HG03439 (cell line): ENCODE measurements at regions not wholly inside any gene's neighbourhood (a gene's known extent, or its start where the extent isn't known, plus 50 kb on each side); places are given as distances from the start of the nearest gene placed in this dataset.

Source experiments
- ATAC-seq: cut with Tn5 transposase; IDR thresholded peaks from one replicate; pipeline ENCODE4 v1.9.1; 2021; ENCODE audit warnings: mild to moderate bottlenecking, moderate library complexity; ENCODE audit not compliant: unreplicated experiment

DNA sequence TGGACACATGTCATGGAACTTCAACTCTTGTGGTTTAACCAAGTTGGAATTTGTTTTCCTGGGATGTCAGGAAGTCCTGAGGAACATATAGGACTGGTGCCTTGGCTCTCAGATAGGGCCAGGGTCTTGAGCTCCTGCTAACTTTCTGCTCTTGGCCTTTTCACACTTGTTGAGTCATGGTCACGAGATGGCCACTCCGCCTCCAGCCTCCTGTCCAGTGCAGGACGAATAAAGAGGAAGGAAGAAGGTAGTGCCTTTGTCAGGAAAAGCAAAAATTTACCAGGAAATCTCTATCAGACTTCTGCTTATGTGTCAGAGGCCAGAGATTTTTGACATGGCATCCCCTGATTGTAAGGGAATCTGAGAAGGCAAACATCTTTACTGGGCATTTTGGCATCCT is 89.1 kb upstream of the ARHGAP20 start:
- no peak for ATAC-seq

DNA sequence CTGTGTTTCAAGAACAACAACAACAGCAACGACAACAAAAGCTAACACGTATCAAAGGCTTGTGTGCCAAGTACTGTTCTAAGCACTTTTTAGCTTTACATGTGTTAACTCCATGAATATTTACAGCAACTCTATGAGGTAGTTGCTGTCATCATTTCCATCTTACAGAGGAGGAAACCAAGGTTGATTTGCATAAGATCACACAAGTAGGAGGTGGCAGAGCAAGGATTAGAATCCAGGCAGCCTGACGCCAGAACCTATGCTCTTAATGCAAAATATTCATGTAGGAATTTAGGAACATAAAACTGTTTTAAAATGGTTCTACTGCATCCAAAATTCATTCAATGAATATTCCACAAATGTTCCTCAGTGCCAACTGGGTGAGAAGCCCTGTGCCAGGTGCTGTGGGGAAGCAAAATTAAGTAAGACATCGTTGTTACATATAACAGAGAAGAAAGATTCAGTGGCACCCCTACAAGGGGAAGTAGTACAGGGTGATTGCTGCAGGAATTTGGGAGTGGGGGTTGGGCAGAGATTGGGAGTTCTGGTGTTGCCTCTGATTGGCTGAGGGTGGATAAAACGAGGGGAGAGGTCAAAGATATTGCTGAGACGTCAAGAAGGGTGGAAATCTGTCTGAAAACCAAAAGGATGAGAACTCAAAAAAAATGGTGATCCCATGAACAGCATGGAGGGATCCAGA is 86.1 kb upstream of the ARHGAP20 start:
- no peak for ATAC-seq

DNA sequence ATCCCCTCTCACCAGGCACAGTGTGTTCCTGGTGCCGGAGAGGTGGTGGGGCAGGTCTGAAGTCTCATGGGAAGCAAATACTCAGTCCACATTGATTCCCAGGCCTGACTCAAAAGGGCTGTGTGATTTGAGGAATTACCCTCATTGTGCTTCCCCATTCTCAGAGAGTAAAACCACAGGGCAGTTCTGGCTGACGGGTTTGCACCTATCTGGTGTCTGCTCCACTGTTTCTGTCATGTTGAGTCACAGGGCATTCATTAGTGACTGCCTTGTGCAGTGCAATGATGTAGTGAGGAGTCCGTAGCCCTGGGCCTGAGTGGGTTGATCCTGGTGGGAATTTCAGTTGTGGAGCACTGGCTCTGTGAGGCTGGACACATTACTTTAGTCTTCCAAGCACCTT is 85.2 kb upstream of the ARHGAP20 start:
- ATAC-seq = peak; percentile 65

DNA sequence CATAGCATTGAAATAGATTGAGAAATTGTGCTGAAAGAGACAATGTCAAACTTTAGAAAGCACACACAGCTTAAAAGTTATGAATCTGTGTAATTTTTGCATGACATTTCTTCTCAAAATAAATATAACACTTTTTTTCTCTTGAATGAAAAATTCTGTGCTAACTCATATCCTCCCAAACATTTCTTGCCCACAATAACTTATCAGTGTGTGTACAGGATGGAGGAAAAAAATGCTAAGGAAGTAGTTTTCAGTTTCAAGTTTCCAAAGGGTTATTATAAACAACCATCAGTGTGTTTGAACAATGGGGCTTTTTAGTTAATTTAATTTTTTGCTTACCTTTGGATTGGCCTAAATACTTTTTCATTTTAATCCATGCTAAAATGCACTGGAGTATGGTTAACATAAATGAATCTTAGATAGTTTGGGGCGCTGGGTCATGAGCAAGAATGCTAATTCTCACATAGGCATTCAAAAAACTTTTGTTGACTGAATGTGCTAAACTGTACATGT is 82.9 kb upstream of the ARHGAP20 start:
- no peak for ATAC-seq

DNA sequence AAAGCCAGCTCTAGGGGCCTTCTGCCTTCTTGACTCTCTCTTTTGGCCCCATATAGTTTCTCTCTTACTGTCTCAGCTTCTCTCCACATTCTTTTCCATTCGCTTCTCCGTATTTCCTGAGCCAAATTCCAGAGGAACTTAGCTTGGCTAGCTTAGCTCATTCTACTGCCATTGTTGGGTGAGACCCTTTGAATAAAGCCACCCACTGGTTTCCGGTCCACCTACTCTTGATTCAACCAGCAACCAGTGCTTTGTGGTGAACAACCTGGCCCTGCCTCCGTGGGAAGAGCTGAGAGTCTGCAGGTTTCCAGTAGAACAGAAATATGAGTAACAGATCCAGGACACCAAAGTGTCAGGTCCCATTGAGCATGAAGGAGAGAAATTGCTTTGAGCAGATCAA is 81.3 kb upstream of the ARHGAP20 start:
- ATAC-seq = no peak

DNA sequence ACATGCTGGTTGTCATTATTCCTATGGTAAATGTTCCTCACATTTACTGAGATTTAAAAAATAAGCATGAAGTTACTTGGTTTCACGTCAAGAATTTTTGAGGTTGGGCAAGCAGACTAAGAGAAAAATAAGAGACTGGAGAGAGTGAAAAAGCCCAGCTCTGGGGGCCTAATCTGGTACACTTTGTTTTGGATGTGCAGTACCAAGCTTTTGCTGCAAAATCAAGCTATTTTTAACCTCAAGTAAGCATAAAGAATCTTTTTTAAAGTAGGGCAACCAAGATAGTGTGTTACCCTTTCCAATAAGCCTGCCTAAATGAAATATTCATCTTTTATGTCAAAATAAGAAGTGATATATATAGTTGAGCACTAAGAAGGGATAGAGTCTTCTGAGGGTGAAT is 79.4 kb upstream of the ARHGAP20 start:
- no peak for ATAC-seq

DNA sequence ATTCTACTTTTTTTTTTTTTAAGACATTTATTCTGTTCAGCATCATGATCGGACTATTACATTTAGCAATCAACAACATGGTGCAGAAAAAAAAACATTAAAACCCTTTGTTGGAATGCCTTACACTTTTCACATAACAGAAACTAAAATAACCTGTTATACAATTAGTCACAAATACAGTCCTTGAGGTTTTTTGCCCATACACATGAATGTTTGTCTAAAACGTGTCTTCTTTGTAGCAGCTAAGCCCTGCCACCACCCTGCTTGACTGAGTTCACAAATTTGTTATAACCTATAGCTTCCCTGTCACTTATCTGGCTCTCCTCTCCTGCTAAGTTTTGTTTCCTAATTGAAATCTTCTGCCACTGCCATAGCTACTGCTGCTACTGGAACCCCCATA is 75.4 kb upstream of the ARHGAP20 start:
- no peak for ATAC-seq

DNA sequence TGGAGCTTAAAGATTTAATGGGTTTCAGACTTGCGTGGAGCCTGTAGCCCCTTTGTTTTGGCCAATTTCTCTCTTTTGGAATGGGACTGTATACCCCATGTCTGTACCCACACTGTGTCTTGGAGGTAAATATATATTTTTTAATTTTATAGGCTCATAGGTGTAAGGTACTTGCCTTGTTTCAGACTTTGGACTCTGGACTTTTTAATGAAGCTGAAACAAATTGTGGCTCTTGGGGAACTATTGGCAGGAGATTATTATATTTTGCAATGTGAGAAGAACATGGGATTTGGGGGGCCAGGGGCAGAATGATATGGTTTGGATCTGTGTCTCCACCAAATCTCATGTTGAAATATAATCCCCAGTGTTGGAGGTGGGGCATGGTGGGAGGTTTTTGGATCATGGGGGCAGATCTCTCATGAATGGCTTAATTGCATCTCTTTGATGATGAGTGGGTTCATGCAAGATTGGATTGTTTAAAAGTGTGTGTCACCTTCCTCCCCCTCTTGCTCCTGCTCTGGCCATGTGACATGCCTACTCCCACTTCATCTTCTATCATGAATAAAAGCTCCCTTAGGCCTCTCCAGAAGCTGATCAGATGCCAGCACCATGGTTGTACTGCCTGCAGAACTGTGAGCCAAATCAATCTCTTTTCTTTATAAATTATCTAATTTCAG is 74.1 kb upstream of the ARHGAP20 start:
- no peak for ATAC-seq

DNA sequence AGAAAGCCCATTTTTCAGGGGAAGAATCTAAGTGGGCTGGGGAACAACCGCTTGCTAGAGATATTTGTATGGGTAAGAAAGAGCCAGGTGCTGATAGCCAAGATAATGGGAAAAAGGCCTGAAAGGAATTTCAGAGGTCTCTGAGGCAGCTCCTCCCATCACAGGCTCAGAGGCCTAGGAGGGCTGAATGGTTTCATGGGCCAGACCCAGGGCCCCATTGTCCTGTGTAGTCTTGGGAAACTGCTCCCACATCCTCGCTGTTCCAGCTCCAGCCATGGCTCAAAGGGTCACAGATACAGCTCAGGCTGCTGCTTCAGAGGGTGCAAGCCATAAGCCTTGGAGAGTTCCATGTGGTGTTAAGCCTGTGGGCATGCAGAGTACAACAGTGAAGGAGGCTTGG is 73.2 kb upstream of the ARHGAP20 start:
- ATAC-seq = no peak

DNA sequence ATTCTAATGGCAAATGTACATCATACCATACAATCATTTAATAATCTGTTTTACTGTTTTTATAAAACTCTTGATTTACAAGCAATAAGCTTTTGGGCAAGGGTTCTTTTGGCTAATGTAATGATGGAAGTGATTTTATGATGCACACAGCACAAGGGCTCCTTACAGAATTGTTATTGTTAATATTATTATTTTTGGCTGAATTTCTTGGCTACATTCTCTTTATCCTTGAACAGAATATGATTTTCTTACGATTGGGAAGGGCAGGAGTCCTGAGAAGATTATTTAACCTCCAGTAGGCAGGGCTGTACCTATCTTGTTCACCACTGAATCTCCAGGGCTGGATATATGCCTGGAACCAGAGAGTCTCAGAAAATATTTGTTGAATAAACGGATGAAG is 70.4 kb upstream of the ARHGAP20 start:
- ATAC-seq = no peak

DNA sequence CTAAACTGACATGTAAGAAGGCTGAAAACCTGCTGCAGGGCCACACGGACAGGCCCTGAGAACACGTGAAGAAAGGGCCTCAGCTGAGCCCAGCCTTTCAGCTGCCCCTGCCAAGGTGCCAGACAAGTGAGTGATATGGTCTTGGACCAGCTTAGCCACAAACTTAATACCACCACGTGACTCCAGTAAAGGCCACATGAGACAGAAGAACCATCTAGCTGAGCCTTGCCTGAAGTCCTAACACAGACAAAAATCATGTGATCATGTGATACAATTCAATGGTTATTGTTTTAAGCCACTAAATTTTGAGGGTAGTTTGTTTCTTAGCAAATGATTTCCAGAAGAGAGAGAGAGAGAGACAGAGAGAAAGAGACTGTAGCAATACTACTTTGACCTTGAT is 66.9 kb upstream of the ARHGAP20 start:
- no peak for ATAC-seq

DNA sequence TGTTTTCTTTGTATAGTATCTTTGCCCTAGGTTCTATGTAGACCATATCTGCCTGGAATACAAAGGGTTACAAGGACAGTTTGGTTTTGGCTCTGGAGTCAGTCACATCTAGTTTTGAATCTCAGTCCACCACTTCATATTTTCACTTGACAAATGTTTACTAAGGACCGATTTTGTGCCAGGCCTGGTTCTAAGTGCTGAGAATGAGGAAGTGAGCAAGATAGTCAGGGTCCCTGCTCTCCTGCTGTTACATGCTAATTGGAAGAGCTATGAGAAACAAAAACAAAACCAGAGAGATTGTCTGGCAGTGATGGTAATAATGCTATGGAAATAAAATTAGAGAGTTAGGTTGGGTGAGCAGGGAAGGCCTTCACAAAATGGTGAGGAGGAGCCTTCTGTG is 66.1 kb upstream of the ARHGAP20 start:
- ATAC-seq = no peak

DNA sequence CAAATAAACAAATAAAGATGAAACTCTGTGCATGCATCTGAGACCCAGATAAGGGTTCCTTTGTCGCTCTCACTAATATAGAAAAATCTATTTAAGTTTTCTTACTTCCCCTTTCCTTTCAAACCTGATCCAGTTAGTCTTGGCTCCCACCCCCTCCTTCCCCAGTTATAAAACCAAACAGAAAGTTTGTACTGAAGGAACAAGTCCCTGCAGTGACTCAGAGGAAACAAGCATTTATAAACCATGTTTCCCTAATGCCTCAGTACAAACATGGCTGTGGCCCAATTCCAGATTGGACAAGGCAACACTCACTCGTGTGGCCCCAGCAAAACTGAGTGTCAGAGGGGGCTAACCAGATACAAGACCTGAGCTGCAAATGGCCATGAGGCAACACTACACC is 65.5 kb upstream of the ARHGAP20 start:
- ATAC-seq = no peak

DNA sequence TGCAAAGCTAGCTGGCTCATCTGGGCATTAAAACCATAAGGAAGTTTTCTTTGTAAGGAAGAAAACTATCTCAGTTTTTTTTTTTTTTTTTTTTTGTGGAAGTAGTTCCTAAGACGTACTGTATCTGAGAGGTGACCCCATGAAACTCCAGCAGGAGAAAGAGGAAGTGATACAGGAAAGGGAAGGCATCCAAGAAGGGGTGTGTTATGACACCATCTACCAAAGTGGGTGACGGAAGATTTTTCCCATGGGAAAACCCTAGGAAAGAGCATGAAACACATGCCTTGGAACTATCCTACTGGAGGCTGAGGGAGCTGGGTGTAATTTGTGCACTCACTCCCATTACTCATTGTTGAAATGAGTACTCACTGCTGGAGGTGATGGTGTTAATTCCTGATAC is 63.8 kb upstream of the ARHGAP20 start:
- ATAC-seq = no peak

DNA sequence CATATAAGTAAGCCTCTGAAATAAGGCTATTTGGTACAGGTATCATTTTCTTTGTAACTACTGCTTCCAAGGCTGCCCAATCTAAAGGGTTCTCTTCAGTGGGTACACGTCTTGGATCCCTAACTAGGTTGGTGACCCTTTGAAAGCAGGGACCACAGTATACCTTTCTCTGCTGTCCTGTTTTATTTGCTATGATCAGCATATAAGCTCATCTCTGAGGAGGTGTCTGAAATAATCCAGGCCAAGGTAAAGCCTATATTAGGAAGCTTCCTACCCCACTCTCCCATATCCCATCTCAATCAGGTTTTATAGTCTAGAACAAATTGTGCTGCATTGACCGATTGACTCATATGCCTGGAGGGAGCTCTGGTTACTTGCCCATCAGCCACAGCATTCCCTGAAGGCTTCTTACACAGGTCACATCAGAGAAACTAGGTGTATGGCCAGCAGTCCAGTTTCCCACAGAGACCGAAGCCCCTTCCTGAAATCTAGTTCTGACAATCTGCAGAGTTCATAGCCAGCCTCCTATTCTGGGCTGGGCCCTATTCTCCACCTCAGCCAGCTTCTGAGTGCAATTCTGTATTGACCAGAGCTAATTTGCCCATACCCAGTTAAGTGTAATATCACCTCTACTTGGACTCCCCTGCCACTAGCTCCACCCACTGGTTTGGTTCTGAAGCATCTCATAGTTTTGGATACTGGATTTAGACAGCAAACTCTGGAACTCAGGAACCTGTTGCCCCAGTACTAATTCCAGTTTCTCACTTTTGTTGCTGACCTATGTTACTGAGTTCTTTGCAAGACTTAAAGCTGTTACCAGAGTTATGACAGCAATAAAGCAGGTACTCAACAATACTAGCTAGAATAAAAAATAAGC is 62.1 kb upstream of the ARHGAP20 start:
- ATAC-seq = no peak

DNA sequence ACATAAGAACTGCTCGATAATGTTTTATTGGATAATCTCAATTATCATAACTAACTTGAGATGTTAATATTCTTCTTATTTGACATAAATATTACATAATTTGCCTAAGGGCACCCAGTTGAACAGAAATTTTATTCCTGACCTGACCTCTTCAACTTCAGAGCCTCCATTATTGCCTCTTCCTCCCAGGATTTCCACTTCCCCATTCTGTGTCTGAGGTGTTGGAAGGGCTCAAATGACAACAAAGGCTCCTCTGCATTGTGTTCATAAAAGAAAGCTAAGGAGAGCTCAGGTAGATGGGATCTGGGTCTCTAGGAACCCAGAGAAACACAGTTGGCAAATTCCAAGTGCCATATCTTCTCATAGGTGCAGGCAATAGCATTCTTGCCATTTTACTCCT is 61.2 kb upstream of the ARHGAP20 start:
- no peak for ATAC-seq

DNA sequence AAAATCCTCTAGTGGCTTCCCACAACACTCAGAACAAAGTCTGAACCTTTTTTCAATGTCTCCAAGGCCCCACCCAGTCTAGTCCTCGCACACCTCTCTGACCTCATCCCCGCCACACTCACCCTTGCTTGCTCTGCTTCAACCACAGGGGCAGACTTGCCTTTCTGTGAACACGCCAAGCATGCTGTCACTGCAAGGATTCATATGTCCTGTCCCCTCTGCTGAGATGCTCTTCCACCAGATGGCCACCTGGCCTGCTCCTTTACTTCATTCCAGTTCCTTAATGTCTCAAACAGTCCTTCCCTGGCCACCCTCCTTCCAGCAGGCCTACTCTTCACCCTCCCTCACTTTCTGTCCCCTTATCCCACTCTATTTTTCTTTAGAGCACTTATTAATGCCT is 60.6 kb upstream of the ARHGAP20 start:
- no peak for ATAC-seq

DNA sequence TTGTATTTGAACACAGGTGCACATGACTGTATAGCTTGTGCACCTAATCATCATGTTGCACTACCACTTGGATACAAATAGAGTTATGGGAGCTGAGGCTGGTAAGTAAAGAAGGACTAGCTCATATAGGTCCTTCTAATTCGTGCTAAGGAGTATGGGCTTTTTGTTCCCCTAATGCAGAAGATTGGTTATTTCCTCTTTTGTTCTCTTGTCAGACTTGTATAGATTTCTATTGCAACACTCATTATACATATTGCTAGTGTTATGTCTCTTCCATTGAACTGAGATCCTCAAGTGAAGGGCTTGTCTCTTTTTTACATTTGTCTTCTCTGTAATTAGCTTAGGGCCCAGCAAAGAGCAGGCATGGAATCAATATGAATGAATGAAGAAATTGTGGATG is 54.1 kb upstream of the ARHGAP20 start:
- ATAC-seq = no peak

DNA sequence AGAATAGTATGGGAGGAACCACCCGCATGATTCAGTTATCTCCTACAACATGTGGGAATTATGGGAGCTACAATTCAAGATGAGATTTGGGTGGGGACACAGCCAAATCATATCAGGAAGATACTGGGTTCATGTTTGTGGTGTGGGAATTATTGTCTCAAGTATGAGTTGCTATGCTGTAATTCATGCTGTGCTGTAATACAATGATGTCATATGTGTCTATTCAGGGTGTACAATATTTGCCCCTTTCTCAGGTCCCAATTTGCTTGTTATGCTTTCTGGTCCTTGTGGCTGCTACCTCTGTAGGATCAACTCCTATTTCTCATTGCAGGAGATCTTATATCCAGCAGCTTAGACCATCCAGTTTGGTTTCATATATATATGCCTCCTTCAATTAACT is 52.2 kb upstream of the ARHGAP20 start:
- no peak for ATAC-seq

DNA sequence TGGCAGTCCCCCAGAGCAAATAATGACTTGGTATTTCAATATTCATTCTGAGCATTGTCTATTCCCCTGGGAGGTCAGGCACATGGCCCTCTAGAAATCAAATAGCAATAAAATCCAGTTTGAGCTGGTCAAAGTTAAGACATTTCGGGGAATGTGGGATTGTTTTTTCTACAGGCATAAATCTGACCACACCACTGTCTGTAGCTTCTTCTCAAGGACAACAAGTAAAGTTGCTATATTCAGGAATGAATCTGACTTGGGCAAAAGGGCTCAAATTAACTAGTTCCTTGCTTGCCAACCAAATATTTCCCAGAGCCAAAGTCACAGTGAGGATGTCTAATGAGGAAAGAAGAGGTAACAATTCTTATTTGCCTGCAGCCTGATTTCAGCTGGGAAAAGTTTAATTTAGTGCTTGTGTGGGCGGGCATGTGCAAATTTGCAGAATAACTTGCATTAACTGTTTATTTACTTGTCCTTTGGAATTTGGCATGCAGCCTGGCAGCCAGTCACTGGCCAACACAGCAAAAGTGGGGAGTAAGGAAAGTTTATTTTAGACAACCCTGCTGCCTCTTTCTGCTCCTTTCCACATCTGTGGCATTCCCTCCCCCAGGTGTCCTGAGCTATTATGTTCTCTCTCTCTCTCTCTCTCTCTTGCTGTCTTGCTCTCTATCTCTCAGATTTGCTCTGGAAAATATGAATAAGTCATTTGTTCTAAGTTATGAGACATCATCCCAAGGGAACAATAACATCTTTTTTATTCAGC is 51.2 kb upstream of the ARHGAP20 start:
- no peak for ATAC-seq

DNA sequence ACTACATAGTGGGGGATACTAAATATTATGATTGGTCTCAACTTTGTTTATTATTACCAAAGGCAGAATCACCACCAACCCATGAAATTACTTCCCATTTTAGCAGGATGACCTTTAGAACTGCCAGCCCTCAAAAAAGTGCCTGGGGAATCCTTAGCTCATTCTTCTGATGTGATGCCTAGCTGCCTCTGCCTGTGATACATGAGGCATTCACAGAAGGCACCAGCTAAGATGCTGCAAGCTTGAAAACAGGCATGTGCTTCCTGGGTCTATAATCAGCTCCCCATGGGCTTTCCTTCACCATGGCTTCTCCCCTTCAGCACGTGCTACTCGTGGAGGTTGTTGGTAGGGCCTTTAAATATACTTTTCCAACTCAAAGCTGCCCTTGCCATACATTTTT is 50.4 kb upstream of the ARHGAP20 start:
- no peak for ATAC-seq
